Spleen (tissue), 7 donors: ENCODE measurements at regions not wholly inside any gene's neighbourhood (a gene's known extent, or its start where the extent isn't known, plus 50 kb on each side); places are given as distances from the start of the nearest gene placed in this dataset.

Experiments used
- POLR2A ChIP-seq, 3 donors: fragments of 450-650 bp; IDR thresholded peaks; one replicate each; pipeline ENCODE4 v1.5.1; 2017; ENCODE audit warnings: antibody characterized with exemption in 3 of 3, mild to moderate bottlenecking in 1 of 3
- POLR2AphosphoS5 ChIP-seq, 3 donors: sonication (generic); formaldehyde crosslinking; IDR thresholded peaks; one replicate each; pipeline ENCODE4 v1.5.1; 2017; ENCODE audit warnings: antibody characterized with exemption in 3 of 3
- TF ChIP-seq, protein P1 (sequence below), 11 experiments: fragments of 200-600 bp in 7 of 11; fragments of 450-650 bp in 4 of 11; sonication (generic) in 4 of 11; IDR thresholded peaks in 8 of 11; conservative IDR thresholded peaks in 3 of 11; 1 replicate in 7 of 11; 2 replicates in 4 of 11; pipeline versions ENCODE4 v1.4.0 to v1.8.0; 2016 to 2021; ENCODE audit warnings: antibody characterized with exemption in 11 of 11, inconsistent platforms in 4 of 11, mild to moderate bottlenecking in 1 of 11
- donor health status: DM: no; HTN: no; CAD: no; lungs with moderate emphysema.
- donor health status: DM: no; HTN: no; CAD: no.
- donor health status: DM: no; HTN: no; CAD: no.

GRCh38 chr3:30277494-30277893, 328.9 kb upstream of the TGFBR2 start:
- TF ChIP-seq POLR2AphosphoS5 (IDR thresholded peaks at IDR 0.05) (no peak), POLR2A (IDR thresholded peaks at IDR 0.05) (no peak)
- TF ChIP-seq, protein P1, sequence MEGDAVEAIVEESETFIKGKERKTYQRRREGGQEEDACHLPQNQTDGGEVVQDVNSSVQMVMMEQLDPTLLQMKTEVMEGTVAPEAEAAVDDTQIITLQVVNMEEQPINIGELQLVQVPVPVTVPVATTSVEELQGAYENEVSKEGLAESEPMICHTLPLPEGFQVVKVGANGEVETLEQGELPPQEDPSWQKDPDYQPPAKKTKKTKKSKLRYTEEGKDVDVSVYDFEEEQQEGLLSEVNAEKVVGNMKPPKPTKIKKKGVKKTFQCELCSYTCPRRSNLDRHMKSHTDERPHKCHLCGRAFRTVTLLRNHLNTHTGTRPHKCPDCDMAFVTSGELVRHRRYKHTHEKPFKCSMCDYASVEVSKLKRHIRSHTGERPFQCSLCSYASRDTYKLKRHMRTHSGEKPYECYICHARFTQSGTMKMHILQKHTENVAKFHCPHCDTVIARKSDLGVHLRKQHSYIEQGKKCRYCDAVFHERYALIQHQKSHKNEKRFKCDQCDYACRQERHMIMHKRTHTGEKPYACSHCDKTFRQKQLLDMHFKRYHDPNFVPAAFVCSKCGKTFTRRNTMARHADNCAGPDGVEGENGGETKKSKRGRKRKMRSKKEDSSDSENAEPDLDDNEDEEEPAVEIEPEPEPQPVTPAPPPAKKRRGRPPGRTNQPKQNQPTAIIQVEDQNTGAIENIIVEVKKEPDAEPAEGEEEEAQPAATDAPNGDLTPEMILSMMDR (IDR thresholded peaks at IDR 0.05 in 8 of 11, conservative IDR thresholded peaks at IDR 0.05 in 3 of 11) = no peak
